HG02938 (cell line): ENCODE measurements at regions not wholly inside any gene's neighbourhood (a gene's known extent, or its start where the extent isn't known, plus 50 kb on each side); places are given as distances from the start of the nearest gene placed in this dataset.
"Not testable (repeated sequence)": the region's sequence is repeated elsewhere in the genome, so short reads cannot be mapped to it uniquely, and the experiment has no call there.

Source experiments
- ATAC-seq: cut with Tn5 transposase; IDR thresholded peaks from one replicate; pipeline ENCODE4 v1.9.1; 2021; ENCODE audit warnings: mild to moderate bottlenecking, moderate library complexity; ENCODE audit not compliant: unreplicated experiment

GRCh38 chr16:59601452-59601851 lies 867.3 kb upstream of the GOT2 start:
- no peak for ATAC-seq

- no peak for ATAC-seq
Measured at GRCh38 chr16:59597269-59597668, 863.2 kb upstream of the GOT2 start.

- ATAC-seq: no peak
Measured at GRCh38 chr16:59596693-59597092, 862.6 kb upstream of the GOT2 start.

GRCh38 chr16:59593194-59593661 lies 859.1 kb upstream of the GOT2 start:
- ATAC-seq: no peak

- no peak for ATAC-seq
Measured at GRCh38 chr16:59591480-59591879, 857.4 kb upstream of the GOT2 start.

- ATAC-seq: no peak
Measured at GRCh38 chr16:59590845-59591244, 856.7 kb upstream of the GOT2 start.

- ATAC-seq: no peak
Measured at GRCh38 chr16:59586331-59586730, 852.2 kb upstream of the GOT2 start.

- ATAC-seq: no peak
Measured at GRCh38 chr16:59574296-59574695, 840.2 kb upstream of the GOT2 start.

- no peak for ATAC-seq
Measured at GRCh38 chr16:59573528-59574271, 839.6 kb upstream of the GOT2 start.

GRCh38 chr16:59567496-59567895 lies 833.4 kb upstream of the GOT2 start:
- no peak for ATAC-seq

- ATAC-seq: no peak
Measured at GRCh38 chr16:59566446-59566845, 832.3 kb upstream of the GOT2 start.

GRCh38 chr16:59558679-59559078 lies 824.6 kb upstream of the GOT2 start:
- ATAC-seq: no peak

- ATAC-seq: no peak
Measured at GRCh38 chr16:59552164-59552563, 818.0 kb upstream of the GOT2 start.

GRCh38 chr16:59545721-59546120 lies 811.6 kb upstream of the GOT2 start:
- no peak for ATAC-seq

- no peak for ATAC-seq
Measured at GRCh38 chr16:59543641-59544040, 809.5 kb upstream of the GOT2 start.

- no peak for ATAC-seq
Measured at GRCh38 chr16:59540621-59541020, 806.5 kb upstream of the GOT2 start.

- no peak for ATAC-seq
Measured at GRCh38 chr16:59535298-59535697, 801.2 kb upstream of the GOT2 start.

- ATAC-seq: no peak
Measured at GRCh38 chr16:59527206-59527997, 793.3 kb upstream of the GOT2 start.

GRCh38 chr16:59522826-59523225 lies 788.7 kb upstream of the GOT2 start:
- ATAC-seq: no peak

- not testable (repeated sequence) for ATAC-seq
Measured at GRCh38 chr16:59518721-59519120, 784.6 kb upstream of the GOT2 start.

GRCh38 chr16:59514651-59515050 lies 780.5 kb upstream of the GOT2 start:
- ATAC-seq: no peak

- ATAC-seq: no peak
Measured at GRCh38 chr16:59510008-59510424, 775.9 kb upstream of the GOT2 start.
